ENCODE measurements at regions not wholly inside any gene's neighbourhood (a gene's known extent, or its start where the extent isn't known, plus 50 kb on each side); places are given as distances from the start of the nearest gene placed in this dataset.

GRCh38 chr3:45312836-45313493 lies 75.4 kb upstream of the LARS2 start:
- H3K4me1 ChIP-seq (ENCODE audit: control insufficient read depth, extremely low read depth, insufficient read depth, low read length) = no peaks in the 10 kb centered on the region
- no peaks in the 10 kb centered on the region for H3K9me3 ChIP-seq (ENCODE audit: control insufficient read depth, low read depth, low read length)
- H3K27me3 ChIP-seq (ENCODE audit: control insufficient read depth, extremely low read depth, insufficient read depth, low read length) = peaks cover 4% of the 10 kb centered on the region
- H3K4me3 ChIP-seq (ENCODE audit: control insufficient read depth in 2 of 3, extremely low read depth in 1 of 3, insufficient read depth in 2 of 3, low read depth in 1 of 3, low read length in 3 of 3) = no peak overlapping the region
- no peaks in the 10 kb centered on the region for H3K9me1 ChIP-seq (ENCODE audit: control insufficient read depth, extremely low read depth, insufficient read depth, low read length)
- dilution Hi-C loops (cut with MboI; ENCODE audit: extremely low pct_ligation_motif_present, low sequenced_read_pairs) = no loop called here
- no peaks in the 10 kb centered on the region for H4K20me1 ChIP-seq (ENCODE audit: control insufficient read depth, extremely low read depth, insufficient read depth, low read length)
- H3K9ac ChIP-seq (ENCODE audit: control insufficient read depth, extremely low read depth, insufficient read depth, low read length) = no peak overlapping the region
- H3K27ac ChIP-seq (ENCODE audit: control insufficient read depth, insufficient read depth, low read length) = no peak overlapping the region
- no peak for TF ChIP-seq EZH2 (IDR thresholded peaks at IDR 0.05; ENCODE audit: low read length)
- no peak for TF ChIP-seq CTCF (optimal IDR thresholded peaks at IDR 0.05 in 1 of 3, IDR thresholded peaks at IDR 0.05 in 1 of 3, conservative IDR thresholded peaks at IDR 0.05 in 1 of 3; ENCODE audit: extremely low read depth in 1 of 3, insufficient read depth in 2 of 3, low read length in 3 of 3)
- H3K4me2 ChIP-seq (ENCODE audit: control insufficient read depth, extremely low read depth, insufficient read depth, low read depth, low read length) = no peak overlapping the region
- H2AFZ ChIP-seq (ENCODE audit: control insufficient read depth, low read length) = no peak overlapping the region
- H3K36me3 ChIP-seq (ENCODE audit: control insufficient read depth in 2 of 2, extremely low read depth in 1 of 2, insufficient read depth in 2 of 2, low read length in 2 of 2) = no peaks in the 10 kb centered on the region
- H3K79me2 ChIP-seq (ENCODE audit: control insufficient read depth, insufficient read depth, low read length) = no peaks in the 10 kb centered on the region
- FAIRE-seq = no peak
- DNase-seq (ENCODE audit: low read depth, low spot score) = no peak

- Histone ChIP-seq H3K79me2 (ENCODE audit: control insufficient read depth, insufficient read depth, low read length) (no peaks in the 10 kb centered on the region), H3K36me3 (ENCODE audit: control insufficient read depth in 2 of 2, extremely low read depth in 1 of 2, insufficient read depth in 2 of 2, low read length in 2 of 2) (no peaks in the 10 kb centered on the region), H3K9ac (ENCODE audit: control insufficient read depth, extremely low read depth, insufficient read depth, low read length) (no peak overlapping the region), H2AFZ (ENCODE audit: control insufficient read depth, low read length) (no peak overlapping the region), H3K27me3 (ENCODE audit: control insufficient read depth, extremely low read depth, insufficient read depth, low read length) (peaks cover 4% of the 10 kb centered on the region), H4K20me1 (ENCODE audit: control insufficient read depth, extremely low read depth, insufficient read depth, low read length) (no peaks in the 10 kb centered on the region), H3K9me3 (ENCODE audit: control insufficient read depth, low read depth, low read length) (no peaks in the 10 kb centered on the region), H3K4me1 (ENCODE audit: control insufficient read depth, extremely low read depth, insufficient read depth, low read length) (no peaks in the 10 kb centered on the region), H3K9me1 (ENCODE audit: control insufficient read depth, extremely low read depth, insufficient read depth, low read length) (no peaks in the 10 kb centered on the region), H3K4me2 (ENCODE audit: control insufficient read depth, extremely low read depth, insufficient read depth, low read depth, low read length) (no peak overlapping the region), H3K27ac (ENCODE audit: control insufficient read depth, insufficient read depth, low read length) (no peak overlapping the region), H3K4me3 (ENCODE audit: control insufficient read depth in 2 of 3, extremely low read depth in 1 of 3, insufficient read depth in 2 of 3, low read depth in 1 of 3, low read length in 3 of 3) (no peak overlapping the region)
- FAIRE-seq (no peak), DNase-seq (ENCODE audit: low read depth, low spot score) (no peak)
- dilution Hi-C loops (cut with MboI; ENCODE audit: extremely low pct_ligation_motif_present, low sequenced_read_pairs) = no loop called here
- TF ChIP-seq CTCF (optimal IDR thresholded peaks at IDR 0.05 in 1 of 3, IDR thresholded peaks at IDR 0.05 in 1 of 3, conservative IDR thresholded peaks at IDR 0.05 in 1 of 3; ENCODE audit: extremely low read depth in 1 of 3, insufficient read depth in 2 of 3, low read length in 3 of 3) (peak in 1 of 3 experiments; percentile 8), EZH2 (IDR thresholded peaks at IDR 0.05; ENCODE audit: low read length) (no peak)
Measured at GRCh38 chr3:45313743-45314403, 74.5 kb upstream of the LARS2 start.

Data from keratinocyte (primary cell).